ENCODE measurements at regions not wholly inside any gene's neighbourhood (a gene's known extent, or its start where the extent isn't known, plus 50 kb on each side); places are given as distances from the start of the nearest gene placed in this dataset.

DNA sequence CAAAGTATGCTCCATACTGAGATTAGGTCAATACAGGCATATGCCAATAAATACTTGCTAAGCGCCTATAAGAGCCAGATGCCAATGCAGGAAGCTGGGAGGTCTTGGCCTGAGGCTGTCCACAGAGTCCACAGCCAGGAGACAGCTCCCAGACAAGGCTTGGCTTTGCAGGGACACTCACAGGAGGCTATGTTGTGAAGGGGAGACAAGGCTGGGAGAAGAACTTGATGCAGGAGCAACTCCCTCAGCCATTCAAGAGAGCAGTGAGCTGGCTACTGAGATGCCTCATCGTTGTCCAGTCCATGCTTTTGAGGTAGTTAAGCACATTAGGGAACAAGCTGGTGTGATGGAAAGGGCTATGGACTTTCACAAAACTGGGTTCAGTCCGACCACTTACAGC lies 891.5 kb downstream of the TBC1D22A start:
- 40% methylated on average over 1 of the region's 3 CpGs; no CpG with 5 or more reads in 1 of the 2 experiments for WGBS, 2 experiments (ENCODE audit: extremely low coverage in 2 of 2, insufficient read length in 1 of 2)
- intact Hi-C loops (cut with micrococcal nuclease) (no loop called here), in situ Hi-C loops (cut with MboI; ENCODE audit: low sequenced_read_pairs) (no loop called here), dilution Hi-C loops (cut with HindIII; ENCODE audit: low sequenced_read_pairs, unreplicated experiment) (no loop called here)
- no peaks in the 10 kb centered on the region for H3K27me3 ChIP-seq (ENCODE audit: control insufficient read depth, insufficient read depth, low read length)
- H3K14ac ChIP-seq (replicated peaks; ENCODE audit: low read depth, low read length): no peak overlapping the region
- H3K9me3 ChIP-seq (ENCODE audit: control insufficient read depth, insufficient read depth, low read length): peaks cover 29% of the 10 kb centered on the region
- no peak overlapping the region for H3K56ac ChIP-seq (ENCODE audit: extremely low read depth, insufficient read depth, low read length)
- no TSS peak for BruUV-seq (replicated peaks)
- no peak overlapping the region for H3K9ac ChIP-seq (ENCODE audit: low read depth, low read length)
- H3K18ac ChIP-seq (ENCODE audit: low read depth, low read length): no peak overlapping the region
- ChIA-PET POLR2A (ENCODE audit: unreplicated experiment) (no interaction called here), CTCF (no interaction called here)
- H3K4me3 ChIP-seq (ENCODE audit: insufficient read depth, low read depth, low read length): no peak overlapping the region
- H4K8ac ChIP-seq (ENCODE audit: low read depth in 2 of 2, low read length in 2 of 2): no peak overlapping the region
- no peaks in the 10 kb centered on the region for H3K36me3 ChIP-seq (ENCODE audit: control insufficient read depth, insufficient read depth, low read length)
- no peaks in the 10 kb centered on the region for H3K4me1 ChIP-seq (ENCODE audit: control insufficient read depth, insufficient read depth, low read length)
- H3K27ac ChIP-seq (ENCODE audit: insufficient read depth, low read length): no peak overlapping the region
- H4K20me1 ChIP-seq (ENCODE audit: insufficient read depth, low read length): no peaks in the 10 kb centered on the region
- H2AK5ac ChIP-seq (ENCODE audit: low read depth, low read length): no peak overlapping the region
- DNase-seq (no peak), ATAC-seq (ENCODE audit: low read depth) (no peak)
- TF ChIP-seq, protein P1, sequence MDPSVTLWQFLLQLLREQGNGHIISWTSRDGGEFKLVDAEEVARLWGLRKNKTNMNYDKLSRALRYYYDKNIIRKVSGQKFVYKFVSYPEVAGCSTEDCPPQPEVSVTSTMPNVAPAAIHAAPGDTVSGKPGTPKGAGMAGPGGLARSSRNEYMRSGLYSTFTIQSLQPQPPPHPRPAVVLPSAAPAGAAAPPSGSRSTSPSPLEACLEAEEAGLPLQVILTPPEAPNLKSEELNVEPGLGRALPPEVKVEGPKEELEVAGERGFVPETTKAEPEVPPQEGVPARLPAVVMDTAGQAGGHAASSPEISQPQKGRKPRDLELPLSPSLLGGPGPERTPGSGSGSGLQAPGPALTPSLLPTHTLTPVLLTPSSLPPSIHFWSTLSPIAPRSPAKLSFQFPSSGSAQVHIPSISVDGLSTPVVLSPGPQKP (IDR thresholded peaks at IDR 0.05; ENCODE audit: borderline replicate concordance, low read depth, low read length): no peak
- TF ChIP-seq, protein P2, sequence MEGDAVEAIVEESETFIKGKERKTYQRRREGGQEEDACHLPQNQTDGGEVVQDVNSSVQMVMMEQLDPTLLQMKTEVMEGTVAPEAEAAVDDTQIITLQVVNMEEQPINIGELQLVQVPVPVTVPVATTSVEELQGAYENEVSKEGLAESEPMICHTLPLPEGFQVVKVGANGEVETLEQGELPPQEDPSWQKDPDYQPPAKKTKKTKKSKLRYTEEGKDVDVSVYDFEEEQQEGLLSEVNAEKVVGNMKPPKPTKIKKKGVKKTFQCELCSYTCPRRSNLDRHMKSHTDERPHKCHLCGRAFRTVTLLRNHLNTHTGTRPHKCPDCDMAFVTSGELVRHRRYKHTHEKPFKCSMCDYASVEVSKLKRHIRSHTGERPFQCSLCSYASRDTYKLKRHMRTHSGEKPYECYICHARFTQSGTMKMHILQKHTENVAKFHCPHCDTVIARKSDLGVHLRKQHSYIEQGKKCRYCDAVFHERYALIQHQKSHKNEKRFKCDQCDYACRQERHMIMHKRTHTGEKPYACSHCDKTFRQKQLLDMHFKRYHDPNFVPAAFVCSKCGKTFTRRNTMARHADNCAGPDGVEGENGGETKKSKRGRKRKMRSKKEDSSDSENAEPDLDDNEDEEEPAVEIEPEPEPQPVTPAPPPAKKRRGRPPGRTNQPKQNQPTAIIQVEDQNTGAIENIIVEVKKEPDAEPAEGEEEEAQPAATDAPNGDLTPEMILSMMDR (conservative IDR thresholded peaks at IDR 0.05; ENCODE audit: low read depth, low read length): no peak
- TF ChIP-seq RCOR1 (IDR thresholded peaks at IDR 0.05; ENCODE audit: insufficient replicate concordance, low read length) (no peak), SMC3 (IDR thresholded peaks at IDR 0.05; ENCODE audit: low read depth, low read length) (no peak), MAZ (IDR thresholded peaks at IDR 0.05; ENCODE audit: borderline replicate concordance, low read depth, low read length) (no peak), RFX5 (IDR thresholded peaks at IDR 0.05; ENCODE audit: low read depth, low read length) (no peak), POLR2A (IDR thresholded peaks at IDR 0.05; ENCODE audit: low read depth, low read length) (no peak)
- no peak overlapping the region for H2BK20ac ChIP-seq (ENCODE audit: low read depth, low read length)
- no peak overlapping the region for H3K23ac ChIP-seq (ENCODE audit: low read depth, low read length)
- no peak overlapping the region for H2AK9ac ChIP-seq (replicated peaks; ENCODE audit: low read depth, low read length, poor library complexity)
- H3K4me2 ChIP-seq (ENCODE audit: low read depth, low read length): no peak overlapping the region
- H3K79me1 ChIP-seq (ENCODE audit: low read depth in 1 of 2, low read length in 2 of 2): no peaks in the 10 kb centered on the region
- H4K91ac ChIP-seq (ENCODE audit: insufficient read depth, low read depth, low read length): no peak overlapping the region
- no peak overlapping the region for H4K5ac ChIP-seq (ENCODE audit: low read depth, low read length)
- H2AFZ ChIP-seq (replicated peaks; ENCODE audit: low read length, poor library complexity): no peak overlapping the region
- H3K9me1 ChIP-seq (ENCODE audit: insufficient read depth, low read length): no peaks in the 10 kb centered on the region
- H3K4ac ChIP-seq (ENCODE audit: low read depth, low read length): no peak overlapping the region
- no peak overlapping the region for H2BK5ac ChIP-seq (ENCODE audit: low read depth, low read length, poor library complexity, severe bottlenecking)
- no peak overlapping the region for H2BK15ac ChIP-seq (ENCODE audit: low read depth, low read length)
- H2BK120ac ChIP-seq (ENCODE audit: low read depth, low read length): no peak overlapping the region

Data from IMR-90 (cell line).